Osteocyte (in vitro differentiated cells): ENCODE measurements at regions not wholly inside any gene's neighbourhood (a gene's known extent, or its start where the extent isn't known, plus 50 kb on each side); places are given as distances from the start of the nearest gene placed in this dataset.

ENCODE experiments used
- DNase-seq: peaks from one replicate; pipeline ENCODE4 v3.0.0; 2021; ENCODE audit warnings: mixed read lengths; ENCODE audit not compliant: unreplicated experiment; ENCODE audit errors: extremely low spot score
- H3K27ac Mint-ChIP-seq: one replicate; pipeline ENCODE4 v1.8.0; 2021; ENCODE audit warnings: mild to moderate bottlenecking, mixed read lengths; ENCODE audit not compliant: unreplicated experiment
- H3K27me3 Mint-ChIP-seq: one replicate; pipeline ENCODE4 v1.8.0; 2021; ENCODE audit warnings: mixed read lengths; ENCODE audit not compliant: unreplicated experiment
- H3K36me3 Mint-ChIP-seq: one replicate; pipeline ENCODE4 v1.8.0; 2021; ENCODE audit warnings: mixed read lengths; ENCODE audit not compliant: unreplicated experiment
- H3K4me1 Mint-ChIP-seq: one replicate; pipeline ENCODE4 v1.8.0; 2021; ENCODE audit warnings: mixed read lengths; ENCODE audit not compliant: unreplicated experiment
- H3K4me3 Mint-ChIP-seq: one replicate; pipeline ENCODE4 v1.8.0; 2021; ENCODE audit warnings: mild to moderate bottlenecking, moderate library complexity, mixed read lengths; ENCODE audit not compliant: unreplicated experiment
- H3K9me3 Mint-ChIP-seq: one replicate; pipeline ENCODE4 v1.8.0; 2021; ENCODE audit warnings: mixed read lengths; ENCODE audit not compliant: unreplicated experiment
- TF ChIP-seq, protein P1 (sequence below): fragments of 200-600 bp; sonication (generic); IDR thresholded peaks from 2 replicates; pipeline ENCODE4 v1.5.0; 2021; ENCODE audit warnings: antibody characterized with exemption, mild to moderate bottlenecking, moderate library complexity

DNA sequence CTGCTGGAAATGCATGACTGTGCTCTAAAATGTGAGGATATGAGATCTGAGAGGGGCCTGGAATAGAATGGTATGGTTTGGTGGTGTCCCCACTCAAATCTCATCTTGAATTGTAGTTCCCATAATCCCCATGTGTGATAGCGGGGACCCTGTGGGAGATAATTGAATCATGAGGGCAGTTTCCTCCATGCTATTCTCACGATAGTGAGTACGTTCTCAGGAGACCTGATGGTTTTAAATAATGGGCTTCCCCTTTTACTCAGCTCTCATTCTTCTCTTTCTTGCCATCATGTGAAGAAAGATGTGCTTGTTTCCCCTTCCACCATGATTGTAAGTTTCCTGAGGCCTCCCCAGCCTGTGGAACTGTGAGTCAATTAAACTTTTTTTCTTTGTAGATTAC, 133.6 kb upstream of the ADAMTS16 start:
- Mint-ChIP-seq H3K27ac (no peak overlapping the region), H3K36me3 (no peaks in the 10 kb centered on the region), H3K9me3 (no peaks in the 10 kb centered on the region)

DNA sequence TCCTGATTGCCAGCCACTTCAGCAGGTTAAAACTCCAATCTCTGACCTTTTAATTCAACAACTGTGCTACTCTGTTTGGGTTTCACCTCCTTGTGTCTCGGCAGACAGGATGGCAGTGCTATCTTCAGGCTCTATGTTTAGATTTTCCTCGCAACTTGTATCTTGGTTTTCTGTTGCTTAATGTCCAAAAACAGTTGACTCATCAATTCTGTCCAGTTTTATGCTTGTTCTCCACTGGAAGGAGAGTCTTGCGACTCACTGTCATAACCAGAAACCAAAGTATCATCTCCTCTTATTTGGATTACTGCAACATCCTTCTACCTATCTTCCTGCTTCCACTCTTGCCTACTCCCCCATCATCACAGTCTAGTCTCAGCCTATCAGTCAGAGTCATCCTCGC, 130.9 kb upstream of the ADAMTS16 start:
- Mint-ChIP-seq H3K27ac (no peak overlapping the region), H3K9me3 (no peaks in the 10 kb centered on the region), H3K4me3 (no peak overlapping the region), H3K36me3 (no peaks in the 10 kb centered on the region), H3K4me1 (no peaks in the 10 kb centered on the region), H3K27me3 (no peaks in the 10 kb centered on the region)
- no peak for DNase-seq
- TF ChIP-seq, protein P1, sequence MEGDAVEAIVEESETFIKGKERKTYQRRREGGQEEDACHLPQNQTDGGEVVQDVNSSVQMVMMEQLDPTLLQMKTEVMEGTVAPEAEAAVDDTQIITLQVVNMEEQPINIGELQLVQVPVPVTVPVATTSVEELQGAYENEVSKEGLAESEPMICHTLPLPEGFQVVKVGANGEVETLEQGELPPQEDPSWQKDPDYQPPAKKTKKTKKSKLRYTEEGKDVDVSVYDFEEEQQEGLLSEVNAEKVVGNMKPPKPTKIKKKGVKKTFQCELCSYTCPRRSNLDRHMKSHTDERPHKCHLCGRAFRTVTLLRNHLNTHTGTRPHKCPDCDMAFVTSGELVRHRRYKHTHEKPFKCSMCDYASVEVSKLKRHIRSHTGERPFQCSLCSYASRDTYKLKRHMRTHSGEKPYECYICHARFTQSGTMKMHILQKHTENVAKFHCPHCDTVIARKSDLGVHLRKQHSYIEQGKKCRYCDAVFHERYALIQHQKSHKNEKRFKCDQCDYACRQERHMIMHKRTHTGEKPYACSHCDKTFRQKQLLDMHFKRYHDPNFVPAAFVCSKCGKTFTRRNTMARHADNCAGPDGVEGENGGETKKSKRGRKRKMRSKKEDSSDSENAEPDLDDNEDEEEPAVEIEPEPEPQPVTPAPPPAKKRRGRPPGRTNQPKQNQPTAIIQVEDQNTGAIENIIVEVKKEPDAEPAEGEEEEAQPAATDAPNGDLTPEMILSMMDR: no peak

More for the DNA sequence above, 133.6 kb upstream of the ADAMTS16 start:
- H3K4me1 Mint-ChIP-seq: no peaks in the 10 kb centered on the region
- H3K4me3 Mint-ChIP-seq: no peak overlapping the region
- H3K27me3 Mint-ChIP-seq: no peaks in the 10 kb centered on the region
- TF ChIP-seq, protein P1: no peak
- DNase-seq: no peak

DNA sequence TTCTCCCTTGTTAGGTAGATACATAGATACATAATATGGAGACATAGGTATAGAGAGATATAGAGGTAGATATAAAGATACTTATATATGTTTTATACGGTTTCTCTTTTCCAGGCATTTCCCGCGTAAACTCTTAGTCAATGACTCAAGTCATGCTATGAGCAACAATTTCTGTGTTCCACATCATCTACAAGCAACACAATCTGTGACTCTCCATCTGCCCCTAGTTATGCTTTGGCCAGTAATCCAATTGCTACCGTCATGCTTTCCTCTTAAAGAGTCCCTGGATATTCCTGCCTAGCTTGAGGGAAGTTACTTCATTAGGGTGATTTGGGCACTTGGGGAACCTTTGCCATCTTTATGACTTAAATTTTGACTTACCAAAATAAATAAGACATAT, 129.0 kb upstream of the ADAMTS16 start:
- Mint-ChIP-seq H3K27me3 (no peaks in the 10 kb centered on the region), H3K27ac (no peak overlapping the region), H3K4me3 (no peak overlapping the region), H3K9me3 (no peaks in the 10 kb centered on the region), H3K4me1 (no peaks in the 10 kb centered on the region), H3K36me3 (no peaks in the 10 kb centered on the region)
- TF ChIP-seq, protein P1: no peak
- no peak for DNase-seq

DNA sequence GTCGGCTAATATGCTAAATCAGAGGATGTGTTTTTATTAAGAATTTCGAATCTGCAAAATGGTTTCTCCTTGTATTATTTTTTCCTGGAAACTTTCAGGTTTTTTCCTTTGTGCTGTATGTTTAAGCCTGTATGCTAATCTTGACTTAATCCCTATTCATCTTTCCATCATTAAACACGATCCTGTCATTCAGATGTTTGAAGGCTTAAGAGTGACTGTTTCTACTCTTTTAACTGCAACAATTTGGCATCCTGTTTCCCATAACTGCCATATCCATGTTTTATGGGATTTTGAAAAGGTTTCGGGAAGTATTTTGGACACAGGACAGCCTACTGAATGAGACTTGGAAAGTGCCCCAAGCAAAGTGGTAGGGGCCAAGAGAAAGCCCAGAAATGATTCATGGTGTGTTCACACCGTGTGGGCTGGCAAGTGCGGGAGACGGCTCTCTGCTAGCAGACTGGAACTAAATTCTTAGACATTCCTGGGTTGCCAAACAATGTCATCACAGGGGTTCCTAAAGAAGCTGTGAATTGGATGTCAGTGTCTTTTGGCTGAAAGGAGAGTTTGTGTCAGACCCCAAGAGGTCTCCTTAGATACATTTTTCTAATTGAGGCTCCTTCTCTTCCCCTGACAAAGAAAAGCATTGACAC, 125.4 kb upstream of the ADAMTS16 start:
- TF ChIP-seq, protein P1: no peak
- Mint-ChIP-seq H3K4me1 (no peaks in the 10 kb centered on the region), H3K9me3 (no peaks in the 10 kb centered on the region), H3K4me3 (no peak overlapping the region), H3K27me3 (no peaks in the 10 kb centered on the region), H3K27ac (no peak overlapping the region), H3K36me3 (no peaks in the 10 kb centered on the region)
- no peak for DNase-seq

DNA sequence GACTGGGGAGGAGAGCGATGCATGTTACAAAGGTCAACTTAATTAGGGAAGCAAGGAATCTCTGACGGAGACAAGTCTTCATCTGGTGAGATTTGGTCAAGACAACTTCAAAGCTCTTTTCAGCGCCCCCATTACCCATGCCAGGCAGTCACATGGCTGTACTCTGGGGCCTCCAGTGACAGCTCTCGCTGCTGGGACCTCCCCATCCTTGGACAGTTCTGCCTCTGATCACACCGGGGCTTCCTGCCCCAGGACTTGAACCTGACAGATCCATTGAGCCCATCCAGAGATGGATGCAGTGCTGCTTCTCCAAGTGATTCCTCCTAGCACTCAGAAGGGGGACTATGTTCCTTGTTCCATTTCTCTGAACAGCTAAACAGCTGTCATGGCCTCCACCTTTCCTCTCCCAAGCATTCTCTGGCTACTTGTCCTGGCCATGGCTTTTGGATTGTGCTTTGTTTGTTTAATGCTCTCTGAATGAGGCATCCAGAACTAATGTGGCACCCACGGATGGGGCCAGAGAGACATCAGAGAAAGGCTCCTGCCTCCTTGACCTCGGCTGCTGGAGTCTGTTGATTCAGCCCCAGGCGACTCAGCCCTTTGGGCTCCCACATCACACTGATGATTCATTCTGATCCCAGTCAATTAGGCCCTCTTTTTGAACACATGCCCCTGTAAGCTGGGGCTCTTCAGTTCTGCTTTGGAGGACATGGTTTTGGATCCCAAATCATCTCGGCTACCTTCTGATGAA, 122.1 kb upstream of the ADAMTS16 start:
- Mint-ChIP-seq H3K4me1 (no peaks in the 10 kb centered on the region), H3K27ac (no peak overlapping the region)

More for the DNA sequence above, 122.1 kb upstream of the ADAMTS16 start:
- Mint-ChIP-seq H3K4me3 (no peak overlapping the region), H3K27me3 (no peaks in the 10 kb centered on the region), H3K36me3 (no peaks in the 10 kb centered on the region), H3K9me3 (no peaks in the 10 kb centered on the region)
- TF ChIP-seq, protein P1: no peak
- no peak for DNase-seq
